ENCODE measurements at regions not wholly inside any gene's neighbourhood (a gene's known extent, or its start where the extent isn't known, plus 50 kb on each side); places are given as distances from the start of the nearest gene placed in this dataset.

DNA sequence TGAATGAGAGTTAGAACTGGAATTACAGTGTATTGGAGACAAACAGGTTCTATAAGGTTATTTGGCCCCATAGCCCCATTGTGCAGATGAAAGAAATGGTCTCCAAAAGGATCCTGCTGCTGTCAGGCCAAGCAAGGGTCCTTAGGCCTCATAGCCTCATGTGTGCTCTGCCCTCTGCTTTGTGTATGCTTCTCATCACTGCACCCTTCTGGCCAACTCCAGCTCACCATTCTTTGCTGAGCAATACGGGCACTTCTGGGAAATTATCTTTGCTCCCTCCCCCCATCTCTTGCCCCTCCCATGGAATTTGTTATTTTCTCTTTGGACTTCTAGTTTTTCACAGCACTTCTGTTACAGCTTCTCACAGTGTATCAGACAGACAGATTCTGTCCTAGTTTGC lies 298.8 kb downstream of the FOXA2 start:
- TF ChIP-seq NR2C2 (CRISPR knock-in tag; IDR thresholded peaks at IDR 0.05), result no peak
- no peak for TF ChIP-seq HMGA2 (CRISPR knock-in tag; IDR thresholded peaks at IDR 0.05)
- TF ChIP-seq ESRRA (CRISPR knock-in tag; IDR thresholded peaks at IDR 0.05; ENCODE audit: borderline replicate concordance), result no peak
- no peak for TF ChIP-seq ZNF263 (CRISPR knock-in tag; IDR thresholded peaks at IDR 0.05; ENCODE audit: low read depth)
- TF ChIP-seq KAT7 (CRISPR knock-in tag; IDR thresholded peaks at IDR 0.05; ENCODE audit: borderline replicate concordance), result no peak
- TF ChIP-seq, protein P1, sequence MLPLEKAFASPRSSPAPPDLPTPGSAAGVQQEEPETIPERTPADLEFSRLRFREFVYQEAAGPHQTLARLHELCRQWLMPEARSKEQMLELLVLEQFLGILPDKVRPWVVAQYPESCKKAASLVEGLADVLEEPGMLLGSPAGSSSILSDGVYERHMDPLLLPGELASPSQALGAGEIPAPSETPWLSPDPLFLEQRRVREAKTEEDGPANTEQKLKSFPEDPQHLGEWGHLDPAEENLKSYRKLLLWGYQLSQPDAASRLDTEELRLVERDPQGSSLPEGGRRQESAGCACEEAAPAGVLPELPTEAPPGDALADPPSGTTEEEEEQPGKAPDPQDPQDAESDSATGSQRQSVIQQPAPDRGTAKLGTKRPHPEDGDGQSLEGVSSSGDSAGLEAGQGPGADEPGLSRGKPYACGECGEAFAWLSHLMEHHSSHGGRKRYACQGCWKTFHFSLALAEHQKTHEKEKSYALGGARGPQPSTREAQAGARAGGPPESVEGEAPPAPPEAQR (CRISPR knock-in tag; IDR thresholded peaks at IDR 0.05), result no peak
- TF ChIP-seq, protein P2, sequence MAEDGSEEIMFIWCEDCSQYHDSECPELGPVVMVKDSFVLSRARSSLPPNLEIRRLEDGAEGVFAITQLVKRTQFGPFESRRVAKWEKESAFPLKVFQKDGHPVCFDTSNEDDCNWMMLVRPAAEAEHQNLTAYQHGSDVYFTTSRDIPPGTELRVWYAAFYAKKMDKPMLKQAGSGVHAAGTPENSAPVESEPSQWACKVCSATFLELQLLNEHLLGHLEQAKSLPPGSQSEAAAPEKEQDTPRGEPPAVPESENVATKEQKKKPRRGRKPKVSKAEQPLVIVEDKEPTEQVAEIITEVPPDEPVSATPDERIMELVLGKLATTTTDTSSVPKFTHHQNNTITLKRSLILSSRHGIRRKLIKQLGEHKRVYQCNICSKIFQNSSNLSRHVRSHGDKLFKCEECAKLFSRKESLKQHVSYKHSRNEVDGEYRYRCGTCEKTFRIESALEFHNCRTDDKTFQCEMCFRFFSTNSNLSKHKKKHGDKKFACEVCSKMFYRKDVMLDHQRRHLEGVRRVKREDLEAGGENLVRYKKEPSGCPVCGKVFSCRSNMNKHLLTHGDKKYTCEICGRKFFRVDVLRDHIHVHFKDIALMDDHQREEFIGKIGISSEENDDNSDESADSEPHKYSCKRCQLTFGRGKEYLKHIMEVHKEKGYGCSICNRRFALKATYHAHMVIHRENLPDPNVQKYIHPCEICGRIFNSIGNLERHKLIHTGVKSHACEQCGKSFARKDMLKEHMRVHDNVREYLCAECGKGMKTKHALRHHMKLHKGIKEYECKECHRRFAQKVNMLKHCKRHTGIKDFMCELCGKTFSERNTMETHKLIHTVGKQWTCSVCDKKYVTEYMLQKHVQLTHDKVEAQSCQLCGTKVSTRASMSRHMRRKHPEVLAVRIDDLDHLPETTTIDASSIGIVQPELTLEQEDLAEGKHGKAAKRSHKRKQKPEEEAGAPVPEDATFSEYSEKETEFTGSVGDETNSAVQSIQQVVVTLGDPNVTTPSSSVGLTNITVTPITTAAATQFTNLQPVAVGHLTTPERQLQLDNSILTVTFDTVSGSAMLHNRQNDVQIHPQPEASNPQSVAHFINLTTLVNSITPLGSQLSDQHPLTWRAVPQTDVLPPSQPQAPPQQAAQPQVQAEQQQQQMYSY (CRISPR knock-in tag; IDR thresholded peaks at IDR 0.05), result no peak
- TF ChIP-seq, protein P3, sequence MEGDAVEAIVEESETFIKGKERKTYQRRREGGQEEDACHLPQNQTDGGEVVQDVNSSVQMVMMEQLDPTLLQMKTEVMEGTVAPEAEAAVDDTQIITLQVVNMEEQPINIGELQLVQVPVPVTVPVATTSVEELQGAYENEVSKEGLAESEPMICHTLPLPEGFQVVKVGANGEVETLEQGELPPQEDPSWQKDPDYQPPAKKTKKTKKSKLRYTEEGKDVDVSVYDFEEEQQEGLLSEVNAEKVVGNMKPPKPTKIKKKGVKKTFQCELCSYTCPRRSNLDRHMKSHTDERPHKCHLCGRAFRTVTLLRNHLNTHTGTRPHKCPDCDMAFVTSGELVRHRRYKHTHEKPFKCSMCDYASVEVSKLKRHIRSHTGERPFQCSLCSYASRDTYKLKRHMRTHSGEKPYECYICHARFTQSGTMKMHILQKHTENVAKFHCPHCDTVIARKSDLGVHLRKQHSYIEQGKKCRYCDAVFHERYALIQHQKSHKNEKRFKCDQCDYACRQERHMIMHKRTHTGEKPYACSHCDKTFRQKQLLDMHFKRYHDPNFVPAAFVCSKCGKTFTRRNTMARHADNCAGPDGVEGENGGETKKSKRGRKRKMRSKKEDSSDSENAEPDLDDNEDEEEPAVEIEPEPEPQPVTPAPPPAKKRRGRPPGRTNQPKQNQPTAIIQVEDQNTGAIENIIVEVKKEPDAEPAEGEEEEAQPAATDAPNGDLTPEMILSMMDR (IDR thresholded peaks at IDR 0.05), result no peak
- no peak for TF ChIP-seq ELF4 (CRISPR knock-in tag; IDR thresholded peaks at IDR 0.05; ENCODE audit: low read depth)
- no peak for TF ChIP-seq JUN (CRISPR knock-in tag; IDR thresholded peaks at IDR 0.05)
- TF ChIP-seq FOXJ3 (CRISPR knock-in tag; IDR thresholded peaks at IDR 0.05; ENCODE audit: borderline replicate concordance), result no peak
- TF ChIP-seq, protein P4, sequence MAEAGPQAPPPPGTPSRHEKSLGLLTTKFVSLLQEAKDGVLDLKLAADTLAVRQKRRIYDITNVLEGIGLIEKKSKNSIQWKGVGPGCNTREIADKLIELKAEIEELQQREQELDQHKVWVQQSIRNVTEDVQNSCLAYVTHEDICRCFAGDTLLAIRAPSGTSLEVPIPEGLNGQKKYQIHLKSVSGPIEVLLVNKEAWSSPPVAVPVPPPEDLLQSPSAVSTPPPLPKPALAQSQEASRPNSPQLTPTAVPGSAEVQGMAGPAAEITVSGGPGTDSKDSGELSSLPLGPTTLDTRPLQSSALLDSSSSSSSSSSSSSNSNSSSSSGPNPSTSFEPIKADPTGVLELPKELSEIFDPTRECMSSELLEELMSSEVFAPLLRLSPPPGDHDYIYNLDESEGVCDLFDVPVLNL (CRISPR knock-in tag; IDR thresholded peaks at IDR 0.05; ENCODE audit: borderline replicate concordance, low read depth), result no peak
- TF ChIP-seq, protein P5, sequence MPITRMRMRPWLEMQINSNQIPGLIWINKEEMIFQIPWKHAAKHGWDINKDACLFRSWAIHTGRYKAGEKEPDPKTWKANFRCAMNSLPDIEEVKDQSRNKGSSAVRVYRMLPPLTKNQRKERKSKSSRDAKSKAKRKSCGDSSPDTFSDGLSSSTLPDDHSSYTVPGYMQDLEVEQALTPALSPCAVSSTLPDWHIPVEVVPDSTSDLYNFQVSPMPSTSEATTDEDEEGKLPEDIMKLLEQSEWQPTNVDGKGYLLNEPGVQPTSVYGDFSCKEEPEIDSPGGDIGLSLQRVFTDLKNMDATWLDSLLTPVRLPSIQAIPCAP (CRISPR knock-in tag; IDR thresholded peaks at IDR 0.05), result no peak
- TF ChIP-seq, protein P6, sequence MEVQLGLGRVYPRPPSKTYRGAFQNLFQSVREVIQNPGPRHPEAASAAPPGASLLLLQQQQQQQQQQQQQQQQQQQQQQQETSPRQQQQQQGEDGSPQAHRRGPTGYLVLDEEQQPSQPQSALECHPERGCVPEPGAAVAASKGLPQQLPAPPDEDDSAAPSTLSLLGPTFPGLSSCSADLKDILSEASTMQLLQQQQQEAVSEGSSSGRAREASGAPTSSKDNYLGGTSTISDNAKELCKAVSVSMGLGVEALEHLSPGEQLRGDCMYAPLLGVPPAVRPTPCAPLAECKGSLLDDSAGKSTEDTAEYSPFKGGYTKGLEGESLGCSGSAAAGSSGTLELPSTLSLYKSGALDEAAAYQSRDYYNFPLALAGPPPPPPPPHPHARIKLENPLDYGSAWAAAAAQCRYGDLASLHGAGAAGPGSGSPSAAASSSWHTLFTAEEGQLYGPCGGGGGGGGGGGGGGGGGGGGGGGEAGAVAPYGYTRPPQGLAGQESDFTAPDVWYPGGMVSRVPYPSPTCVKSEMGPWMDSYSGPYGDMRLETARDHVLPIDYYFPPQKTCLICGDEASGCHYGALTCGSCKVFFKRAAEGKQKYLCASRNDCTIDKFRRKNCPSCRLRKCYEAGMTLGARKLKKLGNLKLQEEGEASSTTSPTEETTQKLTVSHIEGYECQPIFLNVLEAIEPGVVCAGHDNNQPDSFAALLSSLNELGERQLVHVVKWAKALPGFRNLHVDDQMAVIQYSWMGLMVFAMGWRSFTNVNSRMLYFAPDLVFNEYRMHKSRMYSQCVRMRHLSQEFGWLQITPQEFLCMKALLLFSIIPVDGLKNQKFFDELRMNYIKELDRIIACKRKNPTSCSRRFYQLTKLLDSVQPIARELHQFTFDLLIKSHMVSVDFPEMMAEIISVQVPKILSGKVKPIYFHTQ (CRISPR knock-in tag; IDR thresholded peaks at IDR 0.05), result no peak
